ENCODE measurements at regions not wholly inside any gene's neighbourhood (a gene's known extent, or its start where the extent isn't known, plus 50 kb on each side); places are given as distances from the start of the nearest gene placed in this dataset.

GRCh38 chr16:51666821-51667220 is 515.8 kb upstream of the SALL1 start:
- Histone ChIP-seq H3K9me3 (ENCODE audit: control insufficient read depth in 5 of 5, low read length in 5 of 5) (no peaks in the 10 kb centered on the region), H3K27me3 (ENCODE audit: control insufficient read depth in 5 of 5, insufficient read depth in 4 of 5, low read length in 5 of 5) (no peaks in the 10 kb centered on the region), H3K36me3 (ENCODE audit: control insufficient read depth in 5 of 5, insufficient read depth in 5 of 5, low read length in 5 of 5) (no peaks in the 10 kb centered on the region), H3K4me3 (ENCODE audit: low read depth in 1 of 5, low read length in 5 of 5) (no peak overlapping the region), H3K27ac (ENCODE audit: low read depth, low read length) (no peak overlapping the region), H3K9ac (ENCODE audit: low read length in 5 of 5) (no peak overlapping the region), H3K4me1 (ENCODE audit: control insufficient read depth in 5 of 5, insufficient read depth in 5 of 5, low read length in 5 of 5) (no peaks in the 10 kb centered on the region)

GRCh38 chr16:51666074-51666473 is 515.0 kb upstream of the SALL1 start:
- H3K4me1 ChIP-seq (ENCODE audit: control insufficient read depth in 5 of 5, insufficient read depth in 5 of 5, low read length in 5 of 5) = no peaks in the 10 kb centered on the region
- no peak overlapping the region for H3K9ac ChIP-seq (ENCODE audit: low read length in 5 of 5)
- no peak overlapping the region for H3K4me3 ChIP-seq (ENCODE audit: low read depth in 1 of 5, low read length in 5 of 5)
- no peaks in the 10 kb centered on the region for H3K36me3 ChIP-seq (ENCODE audit: control insufficient read depth in 5 of 5, insufficient read depth in 5 of 5, low read length in 5 of 5)
- no peaks in the 10 kb centered on the region for H3K27me3 ChIP-seq (ENCODE audit: control insufficient read depth in 5 of 5, insufficient read depth in 4 of 5, low read length in 5 of 5)
- H3K27ac ChIP-seq (ENCODE audit: low read depth, low read length) = no peak overlapping the region
- H3K9me3 ChIP-seq (ENCODE audit: control insufficient read depth in 5 of 5, low read length in 5 of 5) = no peaks in the 10 kb centered on the region

- H3K4me3 ChIP-seq (ENCODE audit: low read depth in 1 of 5, low read length in 5 of 5) = no peak overlapping the region
- no peaks in the 10 kb centered on the region for H3K4me1 ChIP-seq (ENCODE audit: control insufficient read depth in 5 of 5, insufficient read depth in 5 of 5, low read length in 5 of 5)
- H3K27me3 ChIP-seq (ENCODE audit: control insufficient read depth in 5 of 5, insufficient read depth in 4 of 5, low read length in 5 of 5) = no peaks in the 10 kb centered on the region
- no peaks in the 10 kb centered on the region for H3K36me3 ChIP-seq (ENCODE audit: control insufficient read depth in 5 of 5, insufficient read depth in 5 of 5, low read length in 5 of 5)
- no peaks in the 10 kb centered on the region for H3K9me3 ChIP-seq (ENCODE audit: control insufficient read depth in 5 of 5, low read length in 5 of 5)
- no peak overlapping the region for H3K27ac ChIP-seq (ENCODE audit: low read depth, low read length)
- no peak overlapping the region for H3K9ac ChIP-seq (ENCODE audit: low read length in 5 of 5)
These were observed 514.4 kb upstream of the SALL1 start for GRCh38 chr16:51665436-51665998.

GRCh38 chr16:51658531-51658930 is 507.5 kb upstream of the SALL1 start:
- no peak overlapping the region for H3K27ac ChIP-seq (ENCODE audit: low read depth, low read length)
- H3K27me3 ChIP-seq (ENCODE audit: control insufficient read depth in 5 of 5, insufficient read depth in 4 of 5, low read length in 5 of 5) = no peaks in the 10 kb centered on the region
- H3K9me3 ChIP-seq (ENCODE audit: control insufficient read depth in 5 of 5, low read length in 5 of 5) = peaks cover 3 to 9% (median 8%) of the 10 kb centered on the region in 5 donors
- no peak overlapping the region for H3K9ac ChIP-seq (ENCODE audit: low read length in 5 of 5)
- no peak overlapping the region for H3K4me3 ChIP-seq (ENCODE audit: low read depth in 1 of 5, low read length in 5 of 5)
- H3K36me3 ChIP-seq (ENCODE audit: control insufficient read depth in 5 of 5, insufficient read depth in 5 of 5, low read length in 5 of 5) = no peaks in the 10 kb centered on the region
- H3K4me1 ChIP-seq (ENCODE audit: control insufficient read depth in 5 of 5, insufficient read depth in 5 of 5, low read length in 5 of 5) = no peaks in the 10 kb centered on the region

GRCh38 chr16:51657848-51658247 is 506.8 kb upstream of the SALL1 start:
- Histone ChIP-seq H3K27ac (ENCODE audit: low read depth, low read length) (no peak overlapping the region), H3K9me3 (ENCODE audit: control insufficient read depth in 5 of 5, low read length in 5 of 5) (peaks cover 3 to 11% (median 8%) of the 10 kb centered on the region in 5 donors)

GRCh38 chr16:51655249-51655648 is 504.2 kb upstream of the SALL1 start:
- Histone ChIP-seq H3K27me3 (ENCODE audit: control insufficient read depth in 5 of 5, insufficient read depth in 4 of 5, low read length in 5 of 5) (peaks cover 0 to 4% (median 0%) of the 10 kb centered on the region in 5 donors), H3K9ac (ENCODE audit: low read length in 5 of 5) (no peak overlapping the region), H3K4me3 (ENCODE audit: low read depth in 1 of 5, low read length in 5 of 5) (no peak overlapping the region), H3K4me1 (ENCODE audit: control insufficient read depth in 5 of 5, insufficient read depth in 5 of 5, low read length in 5 of 5) (no peaks in the 10 kb centered on the region), H3K9me3 (ENCODE audit: control insufficient read depth in 5 of 5, low read length in 5 of 5) (peaks cover 3 to 19% (median 8%) of the 10 kb centered on the region in 5 donors), H3K27ac (ENCODE audit: low read depth, low read length) (no peak overlapping the region), H3K36me3 (ENCODE audit: control insufficient read depth in 5 of 5, insufficient read depth in 5 of 5, low read length in 5 of 5) (no peaks in the 10 kb centered on the region)

More at GRCh38 chr16:51657848-51658247, 506.8 kb upstream of the SALL1 start:
- no peaks in the 10 kb centered on the region for H3K27me3 ChIP-seq (ENCODE audit: control insufficient read depth in 5 of 5, insufficient read depth in 4 of 5, low read length in 5 of 5)
- H3K9ac ChIP-seq (ENCODE audit: low read length in 5 of 5) = no peak overlapping the region
- no peaks in the 10 kb centered on the region for H3K4me1 ChIP-seq (ENCODE audit: control insufficient read depth in 5 of 5, insufficient read depth in 5 of 5, low read length in 5 of 5)
- no peaks in the 10 kb centered on the region for H3K36me3 ChIP-seq (ENCODE audit: control insufficient read depth in 5 of 5, insufficient read depth in 5 of 5, low read length in 5 of 5)
- no peak overlapping the region for H3K4me3 ChIP-seq (ENCODE audit: low read depth in 1 of 5, low read length in 5 of 5)

GRCh38 chr16:51651061-51651466 is 500.0 kb upstream of the SALL1 start:
- H3K4me3 ChIP-seq (ENCODE audit: low read depth in 1 of 5, low read length in 5 of 5) = no peak overlapping the region
- H3K9ac ChIP-seq (ENCODE audit: low read length in 5 of 5) = no peak overlapping the region
- no peak overlapping the region for H3K27ac ChIP-seq (ENCODE audit: low read depth, low read length)
- H3K4me1 ChIP-seq (ENCODE audit: control insufficient read depth in 5 of 5, insufficient read depth in 5 of 5, low read length in 5 of 5) = no peaks in the 10 kb centered on the region
- peaks cover 7 to 25% (median 10%) of the 10 kb centered on the region in 5 donors for H3K9me3 ChIP-seq (ENCODE audit: control insufficient read depth in 5 of 5, low read length in 5 of 5)
- H3K36me3 ChIP-seq (ENCODE audit: control insufficient read depth in 5 of 5, insufficient read depth in 5 of 5, low read length in 5 of 5) = no peaks in the 10 kb centered on the region
- peaks cover 0 to 8% (median 0%) of the 10 kb centered on the region in 5 donors for H3K27me3 ChIP-seq (ENCODE audit: control insufficient read depth in 5 of 5, insufficient read depth in 4 of 5, low read length in 5 of 5)

- H3K9me3 ChIP-seq (ENCODE audit: control insufficient read depth in 5 of 5, low read length in 5 of 5) = peaks cover 7 to 25% (median 10%) of the 10 kb centered on the region in 5 donors
- H3K36me3 ChIP-seq (ENCODE audit: control insufficient read depth in 5 of 5, insufficient read depth in 5 of 5, low read length in 5 of 5) = no peaks in the 10 kb centered on the region
- no peak overlapping the region for H3K4me3 ChIP-seq (ENCODE audit: low read depth in 1 of 5, low read length in 5 of 5)
These were observed 498.6 kb upstream of the SALL1 start for GRCh38 chr16:51649631-51650030.

GRCh38 chr16:51648526-51648925 is 497.5 kb upstream of the SALL1 start:
- no peaks in the 10 kb centered on the region for H3K4me1 ChIP-seq (ENCODE audit: control insufficient read depth in 5 of 5, insufficient read depth in 5 of 5, low read length in 5 of 5)

More at GRCh38 chr16:51649631-51650030, 498.6 kb upstream of the SALL1 start:
- Histone ChIP-seq H3K27ac (ENCODE audit: low read depth, low read length) (no peak overlapping the region), H3K9ac (ENCODE audit: low read length in 5 of 5) (no peak overlapping the region), H3K27me3 (ENCODE audit: control insufficient read depth in 5 of 5, insufficient read depth in 4 of 5, low read length in 5 of 5) (peaks cover 0 to 8% (median 0%) of the 10 kb centered on the region in 5 donors), H3K4me1 (ENCODE audit: control insufficient read depth in 5 of 5, insufficient read depth in 5 of 5, low read length in 5 of 5) (no peaks in the 10 kb centered on the region)

GRCh38 chr16:51641191-51641765 is 490.2 kb upstream of the SALL1 start:
- no peaks in the 10 kb centered on the region for H3K4me1 ChIP-seq (ENCODE audit: control insufficient read depth in 5 of 5, insufficient read depth in 5 of 5, low read length in 5 of 5)
- no peak overlapping the region for H3K4me3 ChIP-seq (ENCODE audit: low read depth in 1 of 5, low read length in 5 of 5)

More at GRCh38 chr16:51648526-51648925, 497.5 kb upstream of the SALL1 start:
- Histone ChIP-seq H3K9me3 (ENCODE audit: control insufficient read depth in 5 of 5, low read length in 5 of 5) (peaks cover 5 to 19% (median 9%) of the 10 kb centered on the region in 5 donors), H3K36me3 (ENCODE audit: control insufficient read depth in 5 of 5, insufficient read depth in 5 of 5, low read length in 5 of 5) (no peaks in the 10 kb centered on the region), H3K4me3 (ENCODE audit: low read depth in 1 of 5, low read length in 5 of 5) (no peak overlapping the region), H3K9ac (ENCODE audit: low read length in 5 of 5) (no peak overlapping the region), H3K27ac (ENCODE audit: low read depth, low read length) (no peak overlapping the region), H3K27me3 (ENCODE audit: control insufficient read depth in 5 of 5, insufficient read depth in 4 of 5, low read length in 5 of 5) (peaks cover 0 to 8% (median 0%) of the 10 kb centered on the region in 5 donors)

More at GRCh38 chr16:51641191-51641765, 490.2 kb upstream of the SALL1 start:
- Histone ChIP-seq H3K36me3 (ENCODE audit: control insufficient read depth in 5 of 5, insufficient read depth in 5 of 5, low read length in 5 of 5) (no peaks in the 10 kb centered on the region), H3K9me3 (ENCODE audit: control insufficient read depth in 5 of 5, low read length in 5 of 5) (peaks cover 0 to 7% (median 0%) of the 10 kb centered on the region in 5 donors), H3K27me3 (ENCODE audit: control insufficient read depth in 5 of 5, insufficient read depth in 4 of 5, low read length in 5 of 5) (peaks cover 0 to 10% (median 0%) of the 10 kb centered on the region in 5 donors), H3K9ac (ENCODE audit: low read length in 5 of 5) (no peak overlapping the region), H3K27ac (ENCODE audit: low read depth, low read length) (no peak overlapping the region)

Measured in subcutaneous abdominal adipose tissue (tissue), 5 donors.